ENCODE measurements at regions not wholly inside any gene's neighbourhood (a gene's known extent, or its start where the extent isn't known, plus 50 kb on each side); places are given as distances from the start of the nearest gene placed in this dataset.

DNA sequence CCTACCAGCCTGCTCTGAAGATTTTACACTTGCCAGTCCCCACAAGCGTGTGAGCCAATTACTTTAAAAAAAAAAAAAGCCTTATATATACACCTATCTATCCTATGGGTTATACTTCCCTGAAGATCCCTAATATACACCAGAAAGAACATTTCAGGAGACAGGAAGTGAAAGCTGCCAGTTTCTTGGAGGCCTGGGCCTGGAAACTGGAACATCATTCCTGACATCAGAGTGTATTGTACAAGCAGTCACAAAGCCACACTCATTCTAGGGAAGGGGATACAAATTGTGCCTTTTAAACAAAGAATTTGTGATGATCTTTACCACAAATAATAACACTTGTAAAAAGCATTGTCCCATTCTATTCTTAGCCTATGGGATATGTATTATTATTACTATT, 98.3 kb upstream of the FBN2 start:
- TF ChIP-seq EZH2phosphoT487 (IDR thresholded peaks at IDR 0.05; ENCODE audit: insufficient read depth, low read depth) (no peak), EZH2 (IDR thresholded peaks at IDR 0.05; ENCODE audit: insufficient read depth, poor library complexity, severe bottlenecking) (no peak)
